Endothelial cell of umbilical vein (primary cell): ENCODE measurements at regions not wholly inside any gene's neighbourhood (a gene's known extent, or its start where the extent isn't known, plus 50 kb on each side); places are given as distances from the start of the nearest gene placed in this dataset.

Source experiments
- BruUV-seq: library from RNA; stranded (reverse); fragments of 400-500 nt; replicated peaks from 2 replicates; lab custom pipeline; 2021; lab: Mats Ljungman, UMichigan
- CTCF ChIA-PET: fragments of 300-600, 350-600 bp; sonication (Branson Sonifier 250); formaldehyde crosslinking; loops from one replicate; lab custom pipeline; 2021; ENCODE audit warnings: antibody characterized with exemption, inconsistent platforms; lab: Charles Lee
- POLR2A ChIA-PET: fragments of 300-600, 350-600 bp; sonication (Branson Sonifier 250); formaldehyde crosslinking; loops from one replicate; lab custom pipeline; 2021; ENCODE audit warnings: antibody characterized with exemption, inconsistent platforms; lab: Charles Lee
- DNase-seq: peaks from one replicate; pipeline ENCODE4 v3.0.0-alpha.2; 2011; ENCODE audit warnings: low read depth, low spot score
- FAIRE-seq: peaks from 2 replicates; lab custom pipeline; 2011; peaks lifted over from hg19 to GRCh38; lab: Jason Lieb, UNC
- H2AFZ ChIP-seq: 2 replicates; pipeline ENCODE4 v1.6.0; 2012; ENCODE audit warnings: low read depth, low read length, control low read depth, inconsistent platforms
- H3K27ac ChIP-seq: 2 replicates; pipeline ENCODE4 v1.5.1; 2011; ENCODE audit warnings: low read depth, mild to moderate bottlenecking, control low read depth, low read length, moderate library complexity; ENCODE audit not compliant: insufficient read depth
- H3K27me3 ChIP-seq, 2 experiments: 2 replicates each; pipeline versions ENCODE4 v1.6.0 to v1.6.1; 2011; ENCODE audit warnings: low read length in 2 of 2, mixed read lengths in 1 of 2; ENCODE audit not compliant: control insufficient read depth in 2 of 2, insufficient read depth in 2 of 2
- H3K36me3 ChIP-seq, 2 experiments: 2 replicates in 1 of 2; 3 replicates in 1 of 2; pipeline ENCODE4 v1.5.1; 2011; ENCODE audit warnings: low read length in 2 of 2, mild to moderate bottlenecking in 1 of 2, moderate library complexity in 1 of 2; ENCODE audit not compliant: control insufficient read depth in 2 of 2, insufficient read depth in 2 of 2; ENCODE audit errors: extremely low read depth in 1 of 2
- H3K4me1 ChIP-seq: 3 replicates; pipeline ENCODE4 v1.5.1; 2011; ENCODE audit warnings: mild to moderate bottlenecking, low read length; ENCODE audit not compliant: control insufficient read depth, insufficient read depth; ENCODE audit errors: extremely low read depth
- H3K4me2 ChIP-seq: 2 replicates; pipeline ENCODE4 v1.6.1; 2011; ENCODE audit warnings: low read length, control low read depth, mixed read lengths; ENCODE audit not compliant: insufficient read depth
- H3K4me3 ChIP-seq, 3 experiments: fragments of 200-600 bp in 1 of 3; sonication (generic), shearing (Covaris generic) in 1 of 3; replicated peaks in 1 of 3; 2 replicates each; pipeline ENCODE4 v1.5.1; 2011 to 2016; ENCODE audit warnings: control low read depth in 3 of 3, low read length in 3 of 3, mild to moderate bottlenecking in 2 of 3, inconsistent platforms in 1 of 3, low read depth in 1 of 3, moderate library complexity in 1 of 3; ENCODE audit not compliant: insufficient read depth in 1 of 3
- H3K79me2 ChIP-seq: 2 replicates; pipeline ENCODE4 v1.6.0; 2012; ENCODE audit warnings: low read length, inconsistent platforms; ENCODE audit not compliant: control insufficient read depth, insufficient read depth
- H3K9ac ChIP-seq: replicated peaks from 2 replicates; pipeline ENCODE3; 2011; ENCODE audit warnings: low read length, control low read depth; ENCODE audit not compliant: insufficient read depth; ENCODE audit errors: extremely low read depth
- H3K9me1 ChIP-seq: replicated peaks from 3 replicates; pipeline ENCODE4 v1.6.0; 2011; ENCODE audit warnings: mild to moderate bottlenecking, low read length; ENCODE audit not compliant: control insufficient read depth, insufficient read depth; ENCODE audit errors: extremely low read depth
- H3K9me3 ChIP-seq: replicated peaks from 2 replicates; pipeline ENCODE4 v1.5.1; 2012; ENCODE audit warnings: low read length, inconsistent platforms; ENCODE audit not compliant: control insufficient read depth, insufficient read depth
- H4K20me1 ChIP-seq: replicated peaks from 2 replicates; pipeline ENCODE3; 2011; ENCODE audit warnings: mild to moderate bottlenecking, low read length; ENCODE audit not compliant: control insufficient read depth, insufficient read depth; ENCODE audit errors: extremely low read depth
- EZH2 ChIP-seq: IDR thresholded peaks from 2 replicates; pipeline ENCODE4 v1.6.1; 2012; ENCODE audit warnings: borderline replicate concordance, low read depth, mild to moderate bottlenecking, moderate library complexity, low read length, inconsistent platforms; ENCODE audit not compliant: severe bottlenecking
- FOS ChIP-seq: IDR thresholded peaks from 2 replicates; pipeline ENCODE4 v1.6.1; 2011; ENCODE audit warnings: mild to moderate bottlenecking, low read length, moderate library complexity, borderline replicate concordance; ENCODE audit not compliant: insufficient read depth
- GATA2 ChIP-seq: IDR thresholded peaks from 2 replicates; pipeline ENCODE4 v1.7.0; 2011; ENCODE audit warnings: low read depth, mild to moderate bottlenecking, moderate library complexity, mixed read lengths, low read length; ENCODE audit not compliant: insufficient read length, insufficient read depth
- JUN ChIP-seq: IDR thresholded peaks from 2 replicates; pipeline ENCODE4 v1.6.1; 2011; ENCODE audit warnings: borderline replicate concordance, low read depth; ENCODE audit not compliant: insufficient read length, insufficient read depth
- MAX ChIP-seq: IDR thresholded peaks from 2 replicates; pipeline ENCODE4 v1.6.1; 2011; ENCODE audit not compliant: insufficient read depth, insufficient read length
- MYC ChIP-seq: IDR thresholded peaks from one replicate; pipeline ENCODE4 v1.6.1; 2011; ENCODE audit warnings: mild to moderate bottlenecking, low read depth, low read length
- POLR2A ChIP-seq: IDR thresholded peaks from 2 replicates; pipeline ENCODE4 v1.6.1; 2012; ENCODE audit warnings: low read depth, mild to moderate bottlenecking, control low read depth, low read length
- POLR2AphosphoS5 ChIP-seq: IDR thresholded peaks from 2 replicates; pipeline ENCODE4 v1.6.1; 2012; ENCODE audit warnings: low read depth, mild to moderate bottlenecking, control low read depth, low read length, moderate library complexity; ENCODE audit not compliant: insufficient read depth
- dilution Hi-C: fragments of 300-500 bp; cut with MboI; formaldehyde crosslinking; loops from one replicate; pipeline ENCODE4 v1.15.0; 2019; ENCODE audit warnings: low sequenced_read_pairs; ENCODE audit not compliant: extremely low pct_ligation_motif_present
- intact Hi-C: fragments of 100-400 bp; cut with micrococcal nuclease; formaldehyde crosslinking; loops from one replicate; pipeline ENCODE4 v1.10.0; 2022
- TF ChIP-seq, protein P1 (sequence below), 2 donors: IDR thresholded peaks; 1 replicate in 1 of 2; 2 replicates in 1 of 2; pipeline ENCODE4 v1.5.1; 2011; ENCODE audit warnings: low read length in 2 of 2, mild to moderate bottlenecking in 2 of 2, moderate library complexity in 2 of 2, control low read depth in 1 of 2, inconsistent platforms in 1 of 2, low read depth in 1 of 2; ENCODE audit not compliant: insufficient read depth in 1 of 2; ENCODE audit errors: extremely low read depth in 1 of 2

DNA sequence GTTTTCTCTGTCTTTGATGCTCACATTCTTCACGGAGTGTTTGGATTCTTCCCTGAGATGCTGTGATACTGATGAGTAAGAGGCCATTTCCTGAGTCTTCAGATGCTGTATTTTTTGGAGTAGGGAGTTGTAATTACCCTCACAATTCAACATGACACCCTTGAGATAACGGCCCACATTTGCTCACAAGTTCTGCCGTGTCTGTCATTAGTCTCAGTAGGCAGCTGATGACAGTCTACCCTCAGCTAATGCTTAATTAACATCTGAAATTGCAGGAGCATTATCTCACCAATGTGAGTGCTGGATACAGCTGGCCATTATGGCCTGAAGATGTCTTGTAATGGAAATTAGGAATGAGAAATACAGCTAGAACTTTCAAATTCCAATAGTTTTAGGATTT, 307.1 kb upstream of the ADCY2 start:
- no peak overlapping the region for H3K4me2 ChIP-seq
- FAIRE-seq, result no peak
- no peaks in the 10 kb centered on the region for H3K79me2 ChIP-seq
- POLR2A ChIA-PET, result no interaction called here
- H4K20me1 ChIP-seq, result no peaks in the 10 kb centered on the region
- TF ChIP-seq MAX (no peak), JUN (no peak), MYC (no peak), POLR2AphosphoS5 (no peak), FOS (no peak), EZH2 (no peak), GATA2 (no peak), POLR2A (no peak)
- TF ChIP-seq, protein P1, sequence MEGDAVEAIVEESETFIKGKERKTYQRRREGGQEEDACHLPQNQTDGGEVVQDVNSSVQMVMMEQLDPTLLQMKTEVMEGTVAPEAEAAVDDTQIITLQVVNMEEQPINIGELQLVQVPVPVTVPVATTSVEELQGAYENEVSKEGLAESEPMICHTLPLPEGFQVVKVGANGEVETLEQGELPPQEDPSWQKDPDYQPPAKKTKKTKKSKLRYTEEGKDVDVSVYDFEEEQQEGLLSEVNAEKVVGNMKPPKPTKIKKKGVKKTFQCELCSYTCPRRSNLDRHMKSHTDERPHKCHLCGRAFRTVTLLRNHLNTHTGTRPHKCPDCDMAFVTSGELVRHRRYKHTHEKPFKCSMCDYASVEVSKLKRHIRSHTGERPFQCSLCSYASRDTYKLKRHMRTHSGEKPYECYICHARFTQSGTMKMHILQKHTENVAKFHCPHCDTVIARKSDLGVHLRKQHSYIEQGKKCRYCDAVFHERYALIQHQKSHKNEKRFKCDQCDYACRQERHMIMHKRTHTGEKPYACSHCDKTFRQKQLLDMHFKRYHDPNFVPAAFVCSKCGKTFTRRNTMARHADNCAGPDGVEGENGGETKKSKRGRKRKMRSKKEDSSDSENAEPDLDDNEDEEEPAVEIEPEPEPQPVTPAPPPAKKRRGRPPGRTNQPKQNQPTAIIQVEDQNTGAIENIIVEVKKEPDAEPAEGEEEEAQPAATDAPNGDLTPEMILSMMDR (IDR thresholded peaks at IDR 0.05; ENCODE audit: extremely low read depth in 1 of 2, insufficient read depth in 1 of 2, low read depth in 1 of 2, low read length in 2 of 2), result no peak
- BruUV-seq, result no TSS peak
- H3K27me3 ChIP-seq, result no peaks in the 10 kb centered on the region
- intact Hi-C loops (no loop called here), dilution Hi-C loops (no loop called here)
- no peaks in the 10 kb centered on the region for H3K36me3 ChIP-seq
- CTCF ChIA-PET, result no interaction called here
- H3K4me1 ChIP-seq, result no peaks in the 10 kb centered on the region
- H3K9me3 ChIP-seq, result no peaks in the 10 kb centered on the region
- H3K27ac ChIP-seq, result no peak overlapping the region
- no peak overlapping the region for H3K9ac ChIP-seq
- H2AFZ ChIP-seq, result no peak overlapping the region
- no peaks in the 10 kb centered on the region for H3K9me1 ChIP-seq
- no peak for DNase-seq
- no peak overlapping the region for H3K4me3 ChIP-seq
